ENCODE measurements at regions not wholly inside any gene's neighbourhood (a gene's known extent, or its start where the extent isn't known, plus 50 kb on each side); places are given as distances from the start of the nearest gene placed in this dataset.

GRCh38 chr18:30512872-30513271, 529.7 kb downstream of the DSC3 start:
- DNase-seq, result no peak

GRCh38 chr18:30510882-30511281, 531.7 kb downstream of the DSC3 start:
- no peak for DNase-seq

GRCh38 chr18:30501594-30501993, 540.9 kb downstream of the DSC3 start:
- no peak for DNase-seq

GRCh38 chr18:30500240-30500945, 542.1 kb downstream of the DSC3 start:
- no peak for DNase-seq

- no peak for DNase-seq
Measured at GRCh38 chr18:30499721-30500120, 542.8 kb downstream of the DSC3 start.

- no peak for DNase-seq
Measured at GRCh38 chr18:30492552-30493129, 549.9 kb downstream of the DSC3 start.

GRCh38 chr18:30491815-30492551, 550.6 kb downstream of the DSC3 start:
- DNase-seq, result no peak

- no peak for DNase-seq
Measured at GRCh38 chr18:30489890-30490643, 552.5 kb downstream of the DSC3 start.

GRCh38 chr18:30487962-30488361, 554.6 kb downstream of the DSC3 start:
- no peak for DNase-seq

GRCh38 chr18:30486856-30487255, 555.7 kb downstream of the DSC3 start:
- DNase-seq, result no peak

- no peak for DNase-seq
Measured at GRCh38 chr18:30485078-30485477, 557.5 kb downstream of the DSC3 start.

- no peak for DNase-seq
Measured at GRCh38 chr18:30481871-30482270, 560.7 kb downstream of the DSC3 start.

- no peak for DNase-seq
Measured at GRCh38 chr18:30469091-30469490, 573.5 kb downstream of the DSC3 start.

GRCh38 chr18:30465096-30465495, 577.4 kb downstream of the DSC3 start:
- no peak for DNase-seq

GRCh38 chr18:30457156-30457555, 585.4 kb downstream of the DSC3 start:
- DNase-seq, result no peak

GRCh38 chr18:30455741-30456140, 586.8 kb downstream of the DSC3 start:
- DNase-seq, result no peak

- DNase-seq, result no peak
Measured at GRCh38 chr18:30454920-30455319, 587.6 kb downstream of the DSC3 start.

GRCh38 chr18:30451981-30452380, 590.6 kb downstream of the DSC3 start:
- no peak for DNase-seq

- no peak for DNase-seq
Measured at GRCh38 chr18:30450927-30451326, 591.6 kb downstream of the DSC3 start.

- no peak for DNase-seq
Measured at GRCh38 chr18:30446605-30447004, 595.9 kb downstream of the DSC3 start.

GRCh38 chr18:30444544-30444943, 598.0 kb downstream of the DSC3 start:
- DNase-seq, result no peak

GRCh38 chr18:30440351-30440750, 602.2 kb downstream of the DSC3 start:
- DNase-seq, result no peak

GRCh38 chr18:30439174-30439573, 603.4 kb downstream of the DSC3 start:
- DNase-seq, result no peak

- DNase-seq, result no peak
Measured at GRCh38 chr18:30432349-30432748, 610.2 kb downstream of the DSC3 start.

Measured in DMS153 (cell line).